HUES48 (cell line): ENCODE measurements at regions not wholly inside any gene's neighbourhood (a gene's known extent, or its start where the extent isn't known, plus 50 kb on each side); places are given as distances from the start of the nearest gene placed in this dataset.
"Not testable (repeated sequence)": the region's sequence is repeated elsewhere in the genome, so short reads cannot be mapped to it uniquely, and the experiment has no call there.

Experiments used
- H3K27ac ChIP-seq: one replicate; pipeline ENCODE4 v1.7.0; 2013; ENCODE audit warnings: low read depth, low read length, inconsistent platforms
- H3K27me3 ChIP-seq: 2 replicates; pipeline ENCODE4 v1.6.1; 2013; ENCODE audit warnings: mild to moderate bottlenecking, low read length; ENCODE audit not compliant: control insufficient read depth, insufficient read depth
- H3K36me3 ChIP-seq: 2 replicates; pipeline ENCODE4 v1.6.1; 2013; ENCODE audit warnings: low read length; ENCODE audit not compliant: control insufficient read depth, insufficient read depth
- H3K4me1 ChIP-seq: 2 replicates; pipeline ENCODE4 v1.6.1; 2013; ENCODE audit warnings: mild to moderate bottlenecking, low read length; ENCODE audit not compliant: control insufficient read depth, insufficient read depth
- H3K4me3 ChIP-seq: 2 replicates; pipeline ENCODE4 v1.5.1; 2013; ENCODE audit warnings: mild to moderate bottlenecking, low read depth, low read length
- H3K9ac ChIP-seq: 2 replicates; pipeline ENCODE4 v1.6.1; 2013; ENCODE audit warnings: mild to moderate bottlenecking, low read depth, low read length, moderate library complexity
- H3K9me3 ChIP-seq: 2 replicates; pipeline ENCODE4 v1.6.1; 2013; ENCODE audit warnings: low read length; ENCODE audit not compliant: control insufficient read depth, insufficient read depth

DNA sequence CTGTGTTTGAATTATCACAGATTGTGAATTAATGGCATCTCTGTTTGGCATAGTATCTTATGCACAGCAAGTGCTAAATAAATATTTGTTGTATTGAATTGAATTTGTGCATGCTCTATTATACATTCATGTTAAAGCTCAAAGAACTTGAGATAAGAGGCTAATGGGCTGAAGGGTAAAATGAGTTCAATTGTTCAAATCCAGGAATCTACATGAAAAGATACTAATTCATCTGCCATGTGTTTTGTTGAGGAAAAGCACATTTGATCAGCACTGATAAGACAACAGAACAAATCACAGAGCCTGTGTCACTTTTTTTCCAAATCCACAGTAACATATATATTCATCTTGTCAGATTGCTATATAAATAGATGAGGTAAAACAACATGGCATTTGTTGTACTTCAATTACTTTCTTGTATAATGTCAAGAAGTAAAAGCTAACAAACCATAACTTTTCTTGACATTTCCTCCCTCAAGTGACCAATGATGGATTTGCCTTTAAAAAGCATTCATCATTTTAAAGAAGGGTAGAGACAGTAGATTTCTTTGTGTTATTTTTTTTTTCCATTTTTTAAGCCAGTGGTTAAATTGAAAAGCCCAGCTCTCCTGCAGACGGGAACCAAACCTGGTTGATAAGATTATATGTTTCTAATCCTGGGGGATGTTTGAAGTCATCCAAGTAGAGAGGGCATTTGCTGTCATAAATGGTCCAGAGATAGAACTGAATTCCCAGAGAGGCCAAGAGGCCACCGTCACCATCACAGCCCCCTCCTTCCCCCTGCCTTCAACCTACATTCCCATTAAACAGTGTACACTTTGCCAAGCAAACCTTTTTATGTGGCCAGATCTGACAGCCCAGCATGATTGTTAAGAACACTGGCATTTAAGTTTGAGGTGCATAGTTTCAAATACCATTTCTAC is 123.0 kb downstream of the CHD9NB start:
- no peaks in the 10 kb centered on the region for H3K4me1 ChIP-seq
- no peak overlapping the region for H3K9ac ChIP-seq
- H3K9me3 ChIP-seq, result no peaks in the 10 kb centered on the region
- no peak overlapping the region for H3K27ac ChIP-seq
- H3K36me3 ChIP-seq, result no peaks in the 10 kb centered on the region
- no peaks in the 10 kb centered on the region for H3K27me3 ChIP-seq
- H3K4me3 ChIP-seq, result no peak overlapping the region

DNA sequence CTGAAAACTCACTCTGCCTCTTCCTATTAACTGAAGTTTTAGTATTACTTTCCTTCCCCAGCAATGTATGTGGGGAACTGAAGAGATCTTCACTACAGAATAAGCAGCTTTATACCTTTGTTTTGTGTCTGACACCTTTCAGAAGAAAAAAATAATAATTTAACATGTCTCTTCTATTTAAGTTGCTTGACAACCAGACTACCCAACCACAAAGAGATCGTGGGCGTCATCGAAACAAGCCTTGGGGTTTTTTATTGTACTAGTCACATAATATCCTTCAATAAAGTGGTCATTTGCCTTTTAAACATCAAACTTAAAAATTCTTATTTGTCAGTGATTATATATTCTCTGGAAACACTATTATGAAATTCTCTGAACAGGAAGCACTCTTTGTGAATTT is 123.7 kb downstream of the CHD9NB start:
- Histone ChIP-seq H3K27ac (no peak overlapping the region), H3K9me3 (no peaks in the 10 kb centered on the region), H3K4me1 (no peaks in the 10 kb centered on the region), H3K27me3 (no peaks in the 10 kb centered on the region), H3K4me3 (no peak overlapping the region), H3K9ac (no peak overlapping the region), H3K36me3 (no peaks in the 10 kb centered on the region)

DNA sequence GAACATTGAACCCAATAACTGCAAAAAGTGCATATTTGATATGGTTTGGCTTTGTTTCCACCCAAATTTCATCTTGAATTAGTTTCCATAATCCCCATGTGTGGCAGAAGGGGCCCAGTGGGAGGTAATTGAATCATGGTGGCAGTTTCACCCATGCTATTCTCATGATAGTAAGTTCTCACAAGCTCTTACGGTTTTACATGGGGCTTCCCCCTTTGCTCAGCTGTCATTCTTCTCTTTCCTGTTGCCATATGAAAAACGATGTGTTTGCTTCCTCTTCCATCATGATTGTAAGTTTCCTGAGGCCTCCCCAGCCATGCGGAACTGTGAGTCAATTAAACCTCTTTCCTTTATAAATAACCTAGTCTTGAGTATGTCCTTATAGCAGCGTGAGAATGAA is 127.6 kb downstream of the CHD9NB start:
- Histone ChIP-seq H3K4me3 (no peak overlapping the region), H3K27ac (no peak overlapping the region), H3K9me3 (no peaks in the 10 kb centered on the region), H3K4me1 (no peaks in the 10 kb centered on the region), H3K27me3 (no peaks in the 10 kb centered on the region), H3K9ac (no peak overlapping the region), H3K36me3 (no peaks in the 10 kb centered on the region)

DNA sequence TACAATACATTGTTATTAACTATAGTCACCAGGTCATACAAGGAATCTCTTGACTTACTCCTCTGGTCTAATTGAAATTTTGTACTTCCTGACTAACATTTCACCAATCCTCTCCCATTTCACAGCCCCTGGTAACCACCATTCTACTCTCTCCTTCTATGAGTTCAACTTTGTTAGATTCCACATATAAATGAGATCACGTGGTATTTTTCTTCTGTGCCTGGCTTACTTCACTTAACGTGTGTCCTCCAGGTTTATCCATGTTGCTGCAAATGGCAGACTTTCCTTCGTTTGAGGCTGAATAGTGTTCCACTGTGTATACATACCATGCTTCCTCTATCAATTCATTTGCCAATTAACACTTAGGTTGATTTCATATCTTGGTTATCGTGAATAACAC is 128.5 kb downstream of the CHD9NB start:
- Histone ChIP-seq H3K27ac (no peak overlapping the region), H3K9ac (no peak overlapping the region), H3K27me3 (no peaks in the 10 kb centered on the region), H3K36me3 (no peaks in the 10 kb centered on the region), H3K4me1 (no peaks in the 10 kb centered on the region), H3K9me3 (no peaks in the 10 kb centered on the region), H3K4me3 (no peak overlapping the region)

DNA sequence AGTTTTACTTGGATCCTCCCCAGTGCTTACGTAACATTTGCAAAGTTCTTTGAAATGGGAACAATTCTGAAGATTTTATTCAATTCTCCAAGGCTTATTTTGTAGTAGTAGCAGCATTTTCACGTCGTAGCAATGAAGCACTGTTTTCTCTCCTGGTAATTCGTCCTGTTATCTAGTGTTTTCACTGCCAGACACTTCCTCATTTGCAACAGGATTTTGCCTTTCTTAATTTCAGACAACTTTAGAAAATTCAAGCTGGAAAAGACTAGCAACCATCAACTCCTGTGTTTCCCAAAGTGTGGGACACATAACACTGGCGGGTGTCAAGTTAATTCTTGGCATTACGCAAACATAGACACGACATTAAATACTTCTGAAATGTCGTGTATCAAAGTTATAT is 131.6 kb downstream of the CHD9NB start:
- H3K27me3 ChIP-seq, result no peaks in the 10 kb centered on the region
- H3K9ac ChIP-seq, result no peak overlapping the region
- no peaks in the 10 kb centered on the region for H3K36me3 ChIP-seq
- no peak overlapping the region for H3K27ac ChIP-seq
- H3K9me3 ChIP-seq, result no peaks in the 10 kb centered on the region
- no peaks in the 10 kb centered on the region for H3K4me1 ChIP-seq
- no peak overlapping the region for H3K4me3 ChIP-seq

DNA sequence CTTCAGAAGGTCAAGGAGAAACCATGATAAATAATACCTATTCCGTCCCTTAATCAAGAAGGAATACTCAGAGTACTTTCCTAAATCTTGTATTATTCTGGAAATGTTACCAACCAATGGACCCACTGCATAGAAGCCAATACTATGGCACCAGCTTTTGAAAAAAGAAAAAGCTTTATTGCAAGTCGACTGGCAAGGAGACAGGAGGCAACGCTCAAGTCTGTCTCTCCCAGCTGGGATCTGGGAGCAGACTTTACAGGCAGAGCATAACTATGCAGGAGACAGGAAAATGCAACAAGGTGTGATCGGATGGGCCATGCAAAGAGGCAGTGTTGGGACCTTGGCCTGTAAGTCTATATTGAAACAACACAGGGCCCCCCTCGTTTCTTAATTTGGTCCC is 132.4 kb downstream of the CHD9NB start:
- Histone ChIP-seq H3K9ac (no peak overlapping the region), H3K9me3 (no peaks in the 10 kb centered on the region), H3K4me1 (no peaks in the 10 kb centered on the region), H3K27ac (no peak overlapping the region), H3K4me3 (no peak overlapping the region), H3K36me3 (no peaks in the 10 kb centered on the region), H3K27me3 (no peaks in the 10 kb centered on the region)

DNA sequence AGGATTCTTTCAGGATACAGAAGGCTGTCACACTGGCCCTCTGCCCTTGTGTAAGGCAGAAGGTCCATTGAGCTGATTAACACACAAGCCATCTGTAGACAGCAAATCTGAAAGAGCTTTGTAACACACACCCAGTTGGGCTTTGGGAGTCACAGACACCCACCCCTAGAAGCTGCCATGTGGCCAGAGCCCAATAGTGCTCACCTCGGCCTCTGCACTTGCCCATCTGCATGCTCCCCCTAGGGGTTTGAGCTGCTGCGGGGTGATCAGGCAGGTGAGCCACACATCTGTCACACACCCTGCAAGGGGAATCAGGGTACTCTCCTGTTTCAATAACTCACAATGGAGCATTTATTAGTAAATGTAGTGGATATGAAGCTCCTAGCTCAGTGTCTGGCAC is 138.3 kb downstream of the CHD9NB start:
- no peaks in the 10 kb centered on the region for H3K9me3 ChIP-seq
- H3K4me1 ChIP-seq, result no peaks in the 10 kb centered on the region
- H3K4me3 ChIP-seq, result no peak overlapping the region
- no peaks in the 10 kb centered on the region for H3K27me3 ChIP-seq
- no peaks in the 10 kb centered on the region for H3K36me3 ChIP-seq
- H3K9ac ChIP-seq, result no peak overlapping the region
- no peak overlapping the region for H3K27ac ChIP-seq

DNA sequence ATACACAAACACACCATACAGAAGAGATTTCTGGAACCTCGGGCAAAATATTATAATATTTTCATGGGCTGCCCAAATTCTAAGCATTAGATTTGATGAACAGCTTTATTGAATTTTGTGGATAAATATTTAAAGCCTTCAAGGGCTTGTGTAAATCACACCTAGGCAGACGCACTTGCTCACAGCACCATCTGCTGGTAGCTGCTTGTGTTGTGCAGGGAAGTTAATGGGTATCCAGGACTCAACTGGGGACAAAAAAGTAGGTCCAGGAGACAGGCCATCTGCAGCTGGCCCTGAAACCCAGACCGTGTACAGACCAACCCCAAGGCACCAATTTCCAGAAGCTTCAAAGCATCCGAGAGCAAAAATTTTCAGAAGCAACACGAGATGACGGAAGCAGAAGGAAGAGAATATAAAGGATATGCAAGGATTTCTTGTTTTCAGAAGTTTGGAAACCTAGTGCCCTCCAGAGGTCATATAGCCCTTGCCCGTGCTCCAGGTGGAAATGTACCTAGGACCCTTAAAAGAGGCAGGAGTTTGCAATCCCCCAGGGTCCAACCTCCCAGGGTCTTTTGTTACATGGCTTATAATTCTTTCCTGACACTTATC is 140.0 kb downstream of the CHD9NB start:
- Histone ChIP-seq H3K4me1 (no peaks in the 10 kb centered on the region), H3K9me3 (no peaks in the 10 kb centered on the region), H3K9ac (no peak overlapping the region), H3K27ac (no peak overlapping the region), H3K27me3 (no peaks in the 10 kb centered on the region), H3K4me3 (peak overlapping the region; percentile 27; the same call in 1 of the 2 replicates), H3K36me3 (no peaks in the 10 kb centered on the region)

DNA sequence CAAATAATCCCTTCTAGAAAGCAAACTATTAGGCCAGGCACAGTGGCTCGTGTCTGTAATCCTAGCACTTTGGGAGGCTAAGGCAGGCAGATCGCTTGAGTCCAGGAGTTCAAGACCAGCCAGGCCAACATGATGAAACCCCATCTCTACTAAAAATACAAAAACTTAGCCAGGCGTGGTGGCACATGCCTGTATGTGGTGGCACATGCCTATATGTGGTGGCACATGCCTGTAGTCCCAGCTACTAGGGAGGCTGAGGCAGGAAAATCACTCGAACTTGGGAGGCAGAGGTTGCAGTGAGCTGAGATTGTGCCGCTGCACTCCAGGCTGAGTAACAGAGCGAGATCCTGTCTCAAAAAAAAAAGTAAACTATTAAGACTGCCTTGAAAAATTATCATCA is 144.6 kb downstream of the CHD9NB start:
- H3K9me3 ChIP-seq, H3K4me1 ChIP-seq, H3K4me3 ChIP-seq, H3K27ac ChIP-seq, H3K27me3 ChIP-seq, H3K9ac ChIP-seq, H3K36me3 ChIP-seq: not testable (repeated sequence)

DNA sequence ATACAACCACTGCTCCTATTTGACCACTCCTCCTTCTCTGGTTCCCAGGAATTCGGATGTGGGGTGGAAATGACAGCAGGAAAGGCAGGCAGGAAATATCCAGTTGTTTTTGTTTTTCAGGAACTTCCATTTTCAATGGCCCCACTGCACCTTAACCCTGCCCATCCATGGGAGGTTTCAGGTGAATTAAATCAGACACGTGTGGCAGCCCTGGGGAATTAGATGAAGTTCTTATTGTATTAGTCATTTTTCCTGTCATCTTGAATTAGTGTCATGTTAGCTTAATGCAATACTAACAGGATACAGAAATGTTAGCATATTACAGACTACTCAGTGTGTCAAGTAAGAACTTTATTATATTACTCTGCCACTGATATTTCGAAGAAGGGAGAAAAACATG is 146.4 kb downstream of the CHD9NB start:
- no peaks in the 10 kb centered on the region for H3K4me1 ChIP-seq
- no peaks in the 10 kb centered on the region for H3K36me3 ChIP-seq
- no peak overlapping the region for H3K9ac ChIP-seq
- H3K9me3 ChIP-seq, result no peaks in the 10 kb centered on the region
- no peaks in the 10 kb centered on the region for H3K27me3 ChIP-seq
- H3K27ac ChIP-seq, result no peak overlapping the region
- H3K4me3 ChIP-seq, result no peak overlapping the region

DNA sequence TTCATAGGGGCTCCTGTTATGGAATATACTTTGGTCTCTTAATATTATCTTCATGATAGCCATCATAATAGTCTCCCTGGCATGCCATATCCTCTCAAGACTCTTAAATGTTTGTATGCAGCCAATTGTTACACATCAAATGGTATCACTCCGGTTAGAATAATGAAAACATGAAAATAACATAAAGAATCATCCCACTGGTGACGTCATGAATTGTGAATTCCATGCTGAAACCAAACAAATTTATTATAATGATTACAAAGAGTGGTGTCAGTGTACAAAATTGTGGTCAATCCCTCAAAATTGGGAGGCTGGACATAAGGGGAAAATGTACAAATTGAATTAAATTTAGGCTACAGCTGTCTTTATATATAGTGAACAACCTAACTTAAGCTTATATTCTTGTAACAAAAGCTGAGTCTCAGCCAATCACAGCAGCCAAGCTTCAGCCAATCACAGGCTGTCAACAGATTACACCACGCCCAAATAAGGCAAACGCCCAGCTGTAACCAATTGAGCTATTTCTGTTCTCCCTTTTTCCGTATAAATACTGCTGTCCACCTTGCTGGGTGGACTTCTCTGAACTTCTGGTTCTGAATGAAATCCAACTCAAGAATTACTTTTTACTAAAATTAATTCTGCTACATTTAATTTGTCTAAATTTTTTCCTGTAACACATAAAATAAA is 156.1 kb downstream of the CHD9NB start:
- Histone ChIP-seq H3K4me1 (no peaks in the 10 kb centered on the region), H3K9me3 (no peaks in the 10 kb centered on the region), H3K27ac (no peak overlapping the region)

More for the DNA sequence above, 156.1 kb downstream of the CHD9NB start:
- H3K9ac ChIP-seq, result no peak overlapping the region
- no peak overlapping the region for H3K4me3 ChIP-seq
- no peaks in the 10 kb centered on the region for H3K27me3 ChIP-seq
- no peaks in the 10 kb centered on the region for H3K36me3 ChIP-seq
